WERI-Rb-1 (cell line): ENCODE measurements at regions not wholly inside any gene's neighbourhood (a gene's known extent, or its start where the extent isn't known, plus 50 kb on each side); places are given as distances from the start of the nearest gene placed in this dataset.
"Not testable (repeated sequence)": the region's sequence is repeated elsewhere in the genome, so short reads cannot be mapped to it uniquely, and the experiment has no call there.

ENCODE experiments used
- DNase-seq: peaks from one replicate; pipeline ENCODE4 v3.0.0-alpha.2; 2020
- H3K27ac ChIP-seq: fragments of 250-450 bp; sonication (Bioruptor Pico); 2 replicates; pipeline ENCODE4 v1.5.1; 2020; ENCODE audit warnings: mild to moderate bottlenecking, moderate library complexity
- H3K27me3 ChIP-seq: fragments of 250-450 bp; sonication (Bioruptor Pico); 2 replicates; pipeline ENCODE4 v1.5.1; 2021; ENCODE audit warnings: mild to moderate bottlenecking, low read depth, moderate library complexity; ENCODE audit not compliant: insufficient read depth, severe bottlenecking
- H3K36me3 ChIP-seq: fragments of 250-450 bp; sonication (Bioruptor Pico); 2 replicates; pipeline ENCODE4 v1.5.1; 2020; ENCODE audit warnings: mild to moderate bottlenecking, moderate library complexity
- H3K4me3 ChIP-seq: 2 replicates; pipeline ENCODE4 v1.5.1; 2011; ENCODE audit warnings: low read depth, mild to moderate bottlenecking, control low read depth, low read length
- H3K9me3 ChIP-seq: fragments of 250-450 bp; sonication (Bioruptor Pico); 2 replicates; pipeline ENCODE4 v1.5.1; 2021; ENCODE audit warnings: mild to moderate bottlenecking, moderate library complexity; ENCODE audit not compliant: severe bottlenecking
- TF ChIP-seq, protein P1 (sequence below): IDR thresholded peaks from 2 replicates; pipeline ENCODE4 v1.5.1; 2011; ENCODE audit warnings: low read depth, mild to moderate bottlenecking, control low read depth, inconsistent platforms, low read length

DNA sequence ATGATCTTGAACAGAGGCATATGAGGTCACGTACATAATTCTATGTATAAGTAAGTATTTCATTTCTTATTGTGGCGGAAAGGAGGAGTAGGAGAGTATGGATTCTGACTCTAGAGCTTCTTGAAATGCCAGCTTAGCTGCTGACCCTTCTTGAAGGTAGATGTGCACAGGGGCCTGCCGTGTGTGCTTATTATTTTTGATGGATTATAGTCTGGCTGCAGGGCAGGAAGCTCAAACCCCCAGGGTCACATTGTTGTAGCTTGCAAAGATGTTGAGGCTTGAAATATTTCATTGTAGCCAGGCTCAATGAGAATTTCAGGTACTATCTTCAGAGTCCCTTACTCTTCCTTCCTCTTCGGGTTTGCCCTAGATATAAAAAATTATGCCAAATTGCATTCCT, 418.8 kb downstream of the OLFM4 start:
- H3K36me3 ChIP-seq, result no peaks in the 10 kb centered on the region
- no peak for DNase-seq
- TF ChIP-seq, protein P1, sequence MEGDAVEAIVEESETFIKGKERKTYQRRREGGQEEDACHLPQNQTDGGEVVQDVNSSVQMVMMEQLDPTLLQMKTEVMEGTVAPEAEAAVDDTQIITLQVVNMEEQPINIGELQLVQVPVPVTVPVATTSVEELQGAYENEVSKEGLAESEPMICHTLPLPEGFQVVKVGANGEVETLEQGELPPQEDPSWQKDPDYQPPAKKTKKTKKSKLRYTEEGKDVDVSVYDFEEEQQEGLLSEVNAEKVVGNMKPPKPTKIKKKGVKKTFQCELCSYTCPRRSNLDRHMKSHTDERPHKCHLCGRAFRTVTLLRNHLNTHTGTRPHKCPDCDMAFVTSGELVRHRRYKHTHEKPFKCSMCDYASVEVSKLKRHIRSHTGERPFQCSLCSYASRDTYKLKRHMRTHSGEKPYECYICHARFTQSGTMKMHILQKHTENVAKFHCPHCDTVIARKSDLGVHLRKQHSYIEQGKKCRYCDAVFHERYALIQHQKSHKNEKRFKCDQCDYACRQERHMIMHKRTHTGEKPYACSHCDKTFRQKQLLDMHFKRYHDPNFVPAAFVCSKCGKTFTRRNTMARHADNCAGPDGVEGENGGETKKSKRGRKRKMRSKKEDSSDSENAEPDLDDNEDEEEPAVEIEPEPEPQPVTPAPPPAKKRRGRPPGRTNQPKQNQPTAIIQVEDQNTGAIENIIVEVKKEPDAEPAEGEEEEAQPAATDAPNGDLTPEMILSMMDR, result no peak
- no peak overlapping the region for H3K27ac ChIP-seq
- H3K4me3 ChIP-seq, result no peak overlapping the region
- H3K9me3 ChIP-seq, result no peaks in the 10 kb centered on the region
- no peaks in the 10 kb centered on the region for H3K27me3 ChIP-seq

DNA sequence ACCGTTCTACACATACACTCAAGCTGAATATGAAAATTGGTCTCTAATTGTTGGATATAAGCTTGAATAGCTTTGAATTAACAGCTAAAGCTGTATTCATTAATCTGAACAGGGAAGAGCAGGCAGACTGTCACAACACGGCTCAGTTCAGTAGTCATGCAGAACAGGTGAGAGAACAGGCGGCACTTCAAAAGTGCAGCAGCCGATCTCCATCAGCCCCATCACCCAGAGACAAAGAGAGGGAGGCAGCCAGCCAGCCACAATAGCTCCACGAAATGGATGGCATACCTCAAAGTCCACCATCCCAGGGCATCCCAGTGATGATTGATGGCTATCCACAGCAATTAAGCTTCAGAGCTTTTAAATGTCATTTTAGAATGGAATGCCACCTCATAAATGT, 419.2 kb downstream of the OLFM4 start:
- H3K27ac ChIP-seq, result no peak overlapping the region
- H3K36me3 ChIP-seq, result no peaks in the 10 kb centered on the region
- no peaks in the 10 kb centered on the region for H3K27me3 ChIP-seq
- no peak for DNase-seq
- no peak overlapping the region for H3K4me3 ChIP-seq
- TF ChIP-seq, protein P1, result no peak
- no peaks in the 10 kb centered on the region for H3K9me3 ChIP-seq

DNA sequence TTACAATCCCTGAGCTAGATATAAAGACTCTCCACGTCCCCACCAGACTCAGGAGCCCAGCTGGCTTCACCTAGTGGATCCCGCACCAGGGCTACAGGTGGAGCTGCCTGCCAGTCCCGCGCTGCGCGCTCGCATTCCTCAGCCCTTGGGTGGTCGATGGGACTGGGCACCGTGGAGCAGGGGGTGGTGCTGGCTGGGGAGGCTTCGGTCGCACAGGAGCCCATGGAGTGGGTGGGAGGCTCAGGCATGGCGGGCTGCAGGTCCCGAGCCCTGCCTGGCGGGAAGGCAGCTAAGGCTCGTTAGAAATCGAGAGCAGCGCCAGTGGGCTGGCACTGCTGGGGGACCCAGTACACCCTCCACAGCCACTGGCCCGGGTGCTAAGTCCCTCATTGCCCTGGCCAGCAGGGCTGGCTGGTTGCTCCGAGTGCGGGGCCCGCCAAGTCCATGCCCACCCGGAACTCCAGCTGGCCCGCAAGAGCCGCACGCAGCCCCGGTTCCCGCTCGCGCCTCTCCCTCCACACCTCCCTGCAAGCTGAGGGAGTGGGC, 423.7 kb downstream of the OLFM4 start:
- not testable (repeated sequence) for H3K9me3 ChIP-seq, DNase-seq, H3K27ac ChIP-seq, H3K4me3 ChIP-seq, H3K27me3 ChIP-seq, H3K36me3 ChIP-seq

DNA sequence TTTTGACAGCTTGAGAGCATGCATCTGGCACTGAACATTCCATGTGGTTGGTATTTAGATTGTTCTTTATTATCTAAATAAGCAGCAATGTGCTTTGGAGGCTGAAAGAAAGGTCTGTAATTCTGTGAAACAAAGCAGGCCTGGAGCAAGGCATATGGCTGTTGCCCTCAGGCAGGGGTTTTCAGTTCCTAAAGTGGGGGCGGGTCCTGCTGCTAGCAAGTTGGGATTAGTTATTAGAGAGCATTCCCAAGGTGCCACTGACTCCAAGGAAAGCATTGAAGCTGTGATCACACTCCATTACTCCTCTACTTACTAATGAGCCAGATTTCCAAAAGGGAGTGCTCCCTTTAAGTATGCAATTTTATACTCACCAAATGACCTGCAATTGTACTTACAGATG, 432.2 kb downstream of the OLFM4 start:
- peak; percentile 6 for DNase-seq
- no peaks in the 10 kb centered on the region for H3K9me3 ChIP-seq
- no peaks in the 10 kb centered on the region for H3K36me3 ChIP-seq
- no peak overlapping the region for H3K4me3 ChIP-seq
- TF ChIP-seq, protein P1, result no peak
- H3K27me3 ChIP-seq, result no peaks in the 10 kb centered on the region
- H3K27ac ChIP-seq, result no peak overlapping the region

DNA sequence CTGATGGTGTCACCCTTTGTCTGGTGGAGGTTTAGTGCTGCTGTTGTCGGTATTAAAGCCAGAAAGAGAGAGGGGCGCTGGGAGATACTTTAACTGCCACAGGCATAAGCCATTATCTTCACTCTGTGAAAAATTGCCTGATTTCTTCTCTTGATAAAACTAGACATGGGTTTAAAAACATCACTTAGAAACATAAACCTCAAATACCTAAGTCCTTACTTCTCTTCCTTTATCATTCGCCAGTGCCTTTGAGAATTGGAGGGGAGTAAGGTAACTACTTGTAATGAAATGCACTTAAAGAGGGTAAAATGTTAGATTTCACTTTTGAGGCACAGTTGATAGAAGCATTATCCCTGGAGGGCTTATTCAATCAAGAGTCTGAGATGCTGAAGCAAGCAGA, 434.5 kb downstream of the OLFM4 start:
- Histone ChIP-seq H3K27me3 (no peaks in the 10 kb centered on the region), H3K4me3 (no peak overlapping the region), H3K9me3 (no peaks in the 10 kb centered on the region), H3K36me3 (no peaks in the 10 kb centered on the region), H3K27ac (no peak overlapping the region)
- TF ChIP-seq, protein P1, result no peak
- DNase-seq, result no peak

DNA sequence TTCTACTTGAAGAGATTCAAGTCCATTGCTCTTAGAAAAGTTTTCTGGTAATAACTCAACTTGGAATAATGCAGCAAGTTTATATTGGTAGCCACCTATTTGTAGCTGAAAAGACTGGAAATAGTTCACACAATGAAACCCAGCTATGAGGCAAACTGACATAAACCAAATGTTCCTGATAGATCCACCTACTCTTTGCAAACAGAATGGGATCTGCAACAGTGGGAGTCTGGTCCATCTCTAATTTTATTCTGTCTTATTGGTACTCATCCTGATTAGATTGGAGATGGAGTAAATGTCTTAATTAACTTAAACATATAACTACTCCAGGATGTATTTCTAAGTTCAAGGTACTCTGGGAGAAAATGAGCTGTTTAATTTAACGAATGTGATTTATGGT, 438.0 kb downstream of the OLFM4 start:
- no peaks in the 10 kb centered on the region for H3K9me3 ChIP-seq
- H3K27me3 ChIP-seq, result no peaks in the 10 kb centered on the region
- no peak overlapping the region for H3K4me3 ChIP-seq
- H3K36me3 ChIP-seq, result no peaks in the 10 kb centered on the region
- H3K27ac ChIP-seq, result no peak overlapping the region
- DNase-seq, result no peak
- TF ChIP-seq, protein P1, result no peak
